ENCODE measurements at regions not wholly inside any gene's neighbourhood (a gene's known extent, or its start where the extent isn't known, plus 50 kb on each side); places are given as distances from the start of the nearest gene placed in this dataset.

GRCh38 chr1:67572594-67573221, 112.3 kb upstream of the GADD45A start (continued):
- no peak for TF ChIP-seq PRDM2 (tag by site-specific recombination; IDR thresholded peaks at IDR 0.05; ENCODE audit: borderline replicate concordance)
- no peak for TF ChIP-seq ZNF398 (tag by site-specific recombination; IDR thresholded peaks at IDR 0.05)
- no peak for TF ChIP-seq ZNF658 (tag by site-specific recombination; IDR thresholded peaks at IDR 0.05)
- no peak for TF ChIP-seq ZNF707 (tag by site-specific recombination; IDR thresholded peaks at IDR 0.05)
- TF ChIP-seq ZNF645 (tag by site-specific recombination; IDR thresholded peaks at IDR 0.05) = no peak
- TF ChIP-seq WT1 (tag by site-specific recombination; IDR thresholded peaks at IDR 0.05) = no peak

GRCh38 chr1:67573311-67573872, 111.6 kb upstream of the GADD45A start:
- ChIA-PET POLR2A (interaction anchor here (4.8 kb wide), 1 partner anchor 112 kb away, joined by 29 read pairs; the partner anchor contains the start of gene GADD45A), CTCF (interaction anchor here (4.5 kb wide), 1 partner anchor 12 kb away, joined by 41 read pairs; no protein-coding TSS in a partner anchor)
- no peak for TF ChIP-seq ZBTB11 (tag by site-specific recombination; conservative IDR thresholded peaks at IDR 0.05; ENCODE audit: low read depth)
- TF ChIP-seq ZIC2 (tag by site-specific recombination; IDR thresholded peaks at IDR 0.05) = peak; percentile 37
- Histone ChIP-seq H3K27ac (ENCODE audit: extremely low read depth, low read depth, low read length) (no peak overlapping the region), H3K36me3 (ENCODE audit: control insufficient read depth in 2 of 2, insufficient read depth in 1 of 2, low read length in 2 of 2) (no peaks in the 10 kb centered on the region), H3K4me1 (ENCODE audit: control insufficient read depth, insufficient read depth, low read length) (no peaks in the 10 kb centered on the region), H3K9me3 (ENCODE audit: control insufficient read depth, insufficient read depth, low read depth, low read length) (no peaks in the 10 kb centered on the region), H3K4me3 (ENCODE audit: low read depth, low read length) (no peak overlapping the region)

- H3K4me1 ChIP-seq (ENCODE audit: control insufficient read depth, insufficient read depth, low read length) = no peaks in the 10 kb centered on the region
- POLR2A ChIA-PET = no interaction called here
- peak; percentile 68; the same call in 1 of the 2 replicates for TF ChIP-seq ZFP3 (tag by site-specific recombination; IDR thresholded peaks at IDR 0.05; ENCODE audit: low read depth)
- TF ChIP-seq HIC1 (tag by site-specific recombination; IDR thresholded peaks at IDR 0.05) = no peak
- no peak for TF ChIP-seq ZNF426 (tag by site-specific recombination; IDR thresholded peaks at IDR 0.05)
- no peaks in the 10 kb centered on the region for H3K36me3 ChIP-seq (ENCODE audit: control insufficient read depth in 2 of 2, insufficient read depth in 1 of 2, low read length in 2 of 2)
- CTCF ChIA-PET = interaction anchor here (0.7 kb wide), 1 partner anchor 314 kb away, joined by 3 read pairs; no protein-coding TSS in a partner anchor
- H3K27ac ChIP-seq (ENCODE audit: extremely low read depth, low read depth, low read length) = no peak overlapping the region
- H3K4me3 ChIP-seq (ENCODE audit: low read depth, low read length) = no peak overlapping the region
- H3K9me3 ChIP-seq (ENCODE audit: control insufficient read depth, insufficient read depth, low read depth, low read length) = no peaks in the 10 kb centered on the region
Measured at GRCh38 chr1:67574221-67574620, 110.8 kb upstream of the GADD45A start.

Data from HEK293 (cell line).